ENCODE measurements at regions not wholly inside any gene's neighbourhood (a gene's known extent, or its start where the extent isn't known, plus 50 kb on each side); places are given as distances from the start of the nearest gene placed in this dataset.
A peak's percentile ranks its signal among the peaks of the same experiment; 100 is the strongest.

GRCh38 chr2:134137182-134137611 lies 116.7 kb upstream of the MGAT5 start:
- WGBS, 2 experiments (ENCODE audit: extremely low coverage in 2 of 2, insufficient read length in 1 of 2), result 42% methylated on average over 2 of the region's 5 CpGs; no CpG with 5 or more reads in 1 of the 2 experiments
- H2AFZ ChIP-seq (replicated peaks; ENCODE audit: low read length, poor library complexity), result peak overlapping the region; percentile 64
- H2BK5ac ChIP-seq (ENCODE audit: low read depth, low read length, poor library complexity, severe bottlenecking), result no peak overlapping the region
- dilution Hi-C loops (cut with HindIII; ENCODE audit: low sequenced_read_pairs, unreplicated experiment), result no loop called here
- intact Hi-C loops (cut with micrococcal nuclease), result no loop called here
- peaks cover 68% of the 10 kb centered on the region for H4K20me1 ChIP-seq (ENCODE audit: insufficient read depth, low read length)
- peaks cover 14% of the 10 kb centered on the region for H3K4me1 ChIP-seq (ENCODE audit: control insufficient read depth, insufficient read depth, low read length)
- DNase-seq (peak; percentile 55), ATAC-seq (ENCODE audit: low read depth) (peak; percentile 13)
- H3K23ac ChIP-seq (ENCODE audit: low read depth, low read length), result no peak overlapping the region
- no peak overlapping the region for H2BK120ac ChIP-seq (ENCODE audit: low read depth, low read length)
- 0 out of 2 replicates have a peak overlapping the region, but pooled peaks have one; percentile 19 for H2BK20ac ChIP-seq (ENCODE audit: low read depth, low read length)
- CTCF ChIA-PET, result interaction anchor here (0.9 to 1.2 kb wide), 2 partner anchors 23 to 114 kb away, joined by 3 to 4 read pairs; no protein-coding TSS in a partner anchor
- TF ChIP-seq BHLHE40 (IDR thresholded peaks at IDR 0.05; ENCODE audit: low read depth, low read length), result no peak
- no peak for TF ChIP-seq ELK1 (IDR thresholded peaks at IDR 0.05; ENCODE audit: borderline replicate concordance, low read depth, low read length)
- TF ChIP-seq RAD21 (IDR thresholded peaks at IDR 0.05; ENCODE audit: low read length), result no peak
- no peak for TF ChIP-seq RFX5 (IDR thresholded peaks at IDR 0.05; ENCODE audit: low read depth, low read length)
- TF ChIP-seq MAFK (IDR thresholded peaks at IDR 0.05; ENCODE audit: low read depth, low read length), result no peak
- no peak overlapping the region for H3K4me3 ChIP-seq (ENCODE audit: insufficient read depth, low read depth, low read length)
- H3K9me3 ChIP-seq (ENCODE audit: control insufficient read depth, insufficient read depth, low read length), result no peaks in the 10 kb centered on the region
- in situ Hi-C loops (cut with MboI; ENCODE audit: low sequenced_read_pairs), result no loop called here
- 0 out of 2 replicates have a peak overlapping the region, but pooled peaks have one; percentile 5 for H3K14ac ChIP-seq (replicated peaks; ENCODE audit: low read depth, low read length)
- no peak overlapping the region; the same call in 1 of the 2 replicates for H3K27ac ChIP-seq (ENCODE audit: insufficient read depth, low read length)
- no peak overlapping the region for H3K56ac ChIP-seq (ENCODE audit: extremely low read depth, insufficient read depth, low read length)
- no peaks in the 10 kb centered on the region for H3K27me3 ChIP-seq (ENCODE audit: control insufficient read depth, insufficient read depth, low read length)
- no peak overlapping the region for H4K5ac ChIP-seq (ENCODE audit: low read depth, low read length)
- BruUV-seq (replicated peaks), result no TSS peak
- POLR2A ChIA-PET (ENCODE audit: unreplicated experiment), result no interaction called here
- peak overlapping the region; percentile 2 for H2AK9ac ChIP-seq (replicated peaks; ENCODE audit: low read depth, low read length, poor library complexity)
- H2BK15ac ChIP-seq (ENCODE audit: low read depth, low read length), result no peak overlapping the region
- peak overlapping the region; percentile 25; the same call in 1 of the 2 replicates for H3K4me2 ChIP-seq (ENCODE audit: low read depth, low read length)
- no peak overlapping the region for H4K91ac ChIP-seq (ENCODE audit: insufficient read depth, low read depth, low read length)
- no peak overlapping the region; a peak in 1 of 4 replicates for H4K8ac ChIP-seq (ENCODE audit: low read depth in 2 of 2, low read length in 2 of 2)
- peak overlapping the region; percentile 25; the same call in 1 of the 2 replicates for H3K4ac ChIP-seq (ENCODE audit: low read depth, low read length)
- peaks cover 52 to 82% of the 10 kb centered on the region in 2 experiments for H3K79me1 ChIP-seq (ENCODE audit: low read depth in 1 of 2, low read length in 2 of 2)
- no peak overlapping the region for H3K18ac ChIP-seq (ENCODE audit: low read depth, low read length)
- H3K36me3 ChIP-seq (ENCODE audit: control insufficient read depth, insufficient read depth, low read length), result peaks cover 7% of the 10 kb centered on the region; the same call in 1 of the 2 replicates
- peaks cover 13% of the 10 kb centered on the region for H3K9me1 ChIP-seq (ENCODE audit: insufficient read depth, low read length)
- H2AK5ac ChIP-seq (ENCODE audit: low read depth, low read length), result no peak overlapping the region
- no peak overlapping the region for H3K9ac ChIP-seq (ENCODE audit: low read depth, low read length)
